H1 (cell line): ENCODE measurements at regions not wholly inside any gene's neighbourhood (a gene's known extent, or its start where the extent isn't known, plus 50 kb on each side); places are given as distances from the start of the nearest gene placed in this dataset.

ENCODE experiments used
- CTCF ChIA-PET: fragments of 300-600 bp; sonication (Branson Sonifier 250); formaldehyde crosslinking; loops from one replicate; lab custom pipeline; 2021; ENCODE audit not compliant: partially characterized antibody; lab: Charles Lee
- POLR2A ChIA-PET: fragments of 300-600 bp; sonication (Branson Sonifier 250); formaldehyde crosslinking; loops from one replicate; lab custom pipeline; 2021; ENCODE audit warnings: inconsistent platforms; ENCODE audit not compliant: partially characterized antibody; lab: Charles Lee
- DNase-seq, 2 experiments: peaks; one replicate each; pipeline versions ENCODE4 v3.0.0 to v3.0.0-alpha.2; 2010 to 2022; ENCODE audit warnings: low spot score in 2 of 2, low read depth in 1 of 2, mixed read lengths in 1 of 2
- FAIRE-seq: peaks from 2 replicates; lab custom pipeline; 2011; peaks lifted over from hg19 to GRCh38; lab: Jason Lieb, UNC
- H2AFZ ChIP-seq: 2 replicates; pipeline ENCODE4 v1.8.1; 2012; ENCODE audit warnings: low read length, inconsistent platforms
- H2AK5ac ChIP-seq: 2 replicates; pipeline ENCODE4 v1.6.1; 2013; ENCODE audit warnings: low read depth, low read length
- H2BK120ac ChIP-seq: replicated peaks from 2 replicates; pipeline ENCODE3; 2013; ENCODE audit warnings: low read depth, low read length, inconsistent platforms
- H2BK12ac ChIP-seq: 2 replicates; pipeline ENCODE4 v1.6.1; 2013; ENCODE audit warnings: low read depth, low read length
- H2BK15ac ChIP-seq: 2 replicates; pipeline ENCODE4 v1.6.1; 2013; ENCODE audit warnings: low read length
- H2BK20ac ChIP-seq: 2 replicates; pipeline ENCODE4 v1.6.1; 2013; ENCODE audit warnings: low read length
- H2BK5ac ChIP-seq: 2 replicates; pipeline ENCODE4 v1.6.1; 2013; ENCODE audit warnings: low read depth, low read length
- H3K14ac ChIP-seq: 2 replicates; pipeline ENCODE4 v1.6.1; 2013; ENCODE audit warnings: inconsistent platforms; ENCODE audit not compliant: insufficient read length
- H3K18ac ChIP-seq: 2 replicates; pipeline ENCODE4 v1.6.1; 2013; ENCODE audit warnings: low read length; ENCODE audit errors: extremely low read depth
- H3K23ac ChIP-seq: 2 replicates; pipeline ENCODE4 v1.6.1; 2013; ENCODE audit warnings: inconsistent platforms; ENCODE audit not compliant: insufficient read length
- H3K23me2 ChIP-seq: 2 replicates; pipeline ENCODE4 v1.6.1; 2013; ENCODE audit warnings: low read depth, low read length
- H3K27ac ChIP-seq: 2 replicates; pipeline ENCODE4 v1.6.1; 2011; ENCODE audit warnings: low read depth, low read length, inconsistent platforms
- H3K27me3 ChIP-seq, 4 experiments: replicated peaks in 1 of 4; 1 replicate in 1 of 4; 2 replicates in 3 of 4; pipeline versions ENCODE4 v1.6.1 to v1.8.1; 2011 to 2013; ENCODE audit warnings: low read length in 3 of 4, mild to moderate bottlenecking in 3 of 4, inconsistent platforms in 2 of 4, mixed read lengths in 2 of 4, moderate library complexity in 1 of 4; ENCODE audit not compliant: control insufficient read depth in 3 of 4, insufficient read depth in 3 of 4; ENCODE audit errors: extremely low read depth in 1 of 4
- H3K36me3 ChIP-seq, 4 experiments: 2 replicates each; pipeline versions ENCODE4 v1.6.1 to v1.8.1; 2011 to 2013; ENCODE audit warnings: mild to moderate bottlenecking in 4 of 4, low read length in 3 of 4, moderate library complexity in 2 of 4, control low read depth in 1 of 4, inconsistent platforms in 1 of 4; ENCODE audit not compliant: insufficient read depth in 4 of 4, control insufficient read depth in 2 of 4
- H3K4ac ChIP-seq: replicated peaks from 2 replicates; pipeline ENCODE3; 2013; ENCODE audit warnings: low read length, low read depth, mixed read lengths, inconsistent platforms; ENCODE audit not compliant: insufficient read length
- H3K4me1 ChIP-seq, 4 experiments: replicated peaks in 1 of 4; 1 replicate in 1 of 4; 2 replicates in 3 of 4; pipeline versions ENCODE4 v1.6.1 to v1.8.1; 2011 to 2013; ENCODE audit warnings: low read length in 3 of 4, inconsistent platforms in 2 of 4, mixed read lengths in 1 of 4; ENCODE audit not compliant: insufficient read depth in 4 of 4, control insufficient read depth in 3 of 4
- H3K4me2 ChIP-seq, 2 experiments: 2 replicates each; pipeline versions ENCODE4 v1.6.1 to v1.8.1; 2011 to 2013; ENCODE audit warnings: low read depth in 2 of 2, low read length in 2 of 2, control low read depth in 1 of 2, inconsistent platforms in 1 of 2, mild to moderate bottlenecking in 1 of 2; ENCODE audit not compliant: insufficient read depth in 1 of 2
- H3K4me3 ChIP-seq, 4 experiments: fragments of 200-600, 300-600 bp in 1 of 4; sonication (generic), shearing (Covaris generic), sonication (Bioruptor Twin) in 1 of 4; 2 replicates each; pipeline versions ENCODE4 v1.5.1 to v1.8.1; 2011 to 2016; ENCODE audit warnings: low read length in 4 of 4, low read depth in 3 of 4, control low read depth in 2 of 4, inconsistent platforms in 2 of 4, mild to moderate bottlenecking in 2 of 4, mixed read lengths in 1 of 4, moderate library complexity in 1 of 4; ENCODE audit not compliant: insufficient read depth in 2 of 4; ENCODE audit errors: extremely low read depth in 1 of 4
- H3K56ac ChIP-seq: replicated peaks from 2 replicates; pipeline ENCODE3; 2013; ENCODE audit warnings: low read depth, mild to moderate bottlenecking, mixed read lengths, low read length, inconsistent platforms; ENCODE audit not compliant: insufficient read length
- H3K79me1 ChIP-seq: 2 replicates; pipeline ENCODE4 v1.6.1; 2013; ENCODE audit warnings: low read depth, low read length, control low read depth
- H3K79me2 ChIP-seq, 2 experiments: 2 replicates each; pipeline versions ENCODE4 v1.6.1 to v1.8.1; 2012 to 2013; ENCODE audit warnings: low read length in 2 of 2, mild to moderate bottlenecking in 2 of 2, inconsistent platforms in 1 of 2; ENCODE audit not compliant: insufficient read depth in 2 of 2, control insufficient read depth in 1 of 2
- H3K9ac ChIP-seq, 4 experiments: replicated peaks in 1 of 4; 1 replicate in 1 of 4; 2 replicates in 3 of 4; pipeline versions ENCODE4 v1.6.1 to v1.8.1; 2011 to 2013; ENCODE audit warnings: low read depth in 3 of 4, low read length in 3 of 4, control low read depth in 2 of 4, mild to moderate bottlenecking in 2 of 4, moderate library complexity in 2 of 4, inconsistent platforms in 1 of 4; ENCODE audit errors: extremely low read depth in 1 of 4
- H3K9me3 ChIP-seq, 2 experiments: 2 replicates each; pipeline versions ENCODE4 v1.6.1 to v1.8.1; 2012 to 2013; ENCODE audit warnings: mild to moderate bottlenecking in 2 of 2, moderate library complexity in 2 of 2, control low read depth in 1 of 2, inconsistent platforms in 1 of 2, low read depth in 1 of 2, low read length in 1 of 2, mixed read lengths in 1 of 2; ENCODE audit not compliant: insufficient read depth in 2 of 2
- H4K20me1 ChIP-seq, 2 experiments: replicated peaks in 1 of 2; 2 replicates each; pipeline versions ENCODE3 to v1.8.1; 2011 to 2013; ENCODE audit warnings: inconsistent platforms in 2 of 2, low read length in 2 of 2, mild to moderate bottlenecking in 1 of 2; ENCODE audit not compliant: insufficient read depth in 2 of 2, control insufficient read depth in 1 of 2
- H4K5ac ChIP-seq: 2 replicates; pipeline ENCODE4 v1.6.1; 2013; ENCODE audit warnings: low read length, low read depth, mixed read lengths, inconsistent platforms; ENCODE audit not compliant: insufficient read length
- H4K8ac ChIP-seq: 2 replicates; pipeline ENCODE4 v1.8.0; 2013; ENCODE audit warnings: mild to moderate bottlenecking, moderate library complexity, low read length, inconsistent platforms; ENCODE audit not compliant: insufficient read depth; ENCODE audit errors: extremely low read depth
- H4K91ac ChIP-seq: replicated peaks from 2 replicates; pipeline ENCODE3; 2013; ENCODE audit warnings: low read length, mixed read lengths, inconsistent platforms; ENCODE audit not compliant: insufficient read length
- BRCA1 ChIP-seq: IDR thresholded peaks from 2 replicates; pipeline ENCODE4 v1.6.1; 2012; ENCODE audit warnings: low read depth, low read length, improper control_type of control experiment
- CBX8 ChIP-seq: fragments of 300-800, 300-1000 bp; sonication (generic); IDR thresholded peaks from 2 replicates; pipeline ENCODE4 v1.7.1; 2016; ENCODE audit warnings: low read depth, low read length, borderline replicate concordance
- CHD2 ChIP-seq: IDR thresholded peaks from 2 replicates; pipeline ENCODE4 v1.6.1; 2012; ENCODE audit warnings: low read length, improper control_type of control experiment
- CTBP2 ChIP-seq: IDR thresholded peaks from 2 replicates; pipeline ENCODE4 v1.7.0; 2011; ENCODE audit warnings: borderline replicate concordance, mild to moderate bottlenecking, moderate library complexity, mixed read lengths, low read length; ENCODE audit not compliant: insufficient read depth, insufficient read length
- EZH2 ChIP-seq: fragments of 200-600 bp; sonication (generic); IDR thresholded peaks from 2 replicates; pipeline ENCODE4 v1.7.1; 2012; ENCODE audit warnings: low read depth, mild to moderate bottlenecking, moderate library complexity, low read length, inconsistent platforms; ENCODE audit not compliant: severe bottlenecking
- HDAC6 ChIP-seq: IDR thresholded peaks from one replicate; pipeline ENCODE4 v1.7.1; 2012; ENCODE audit warnings: low read depth, mild to moderate bottlenecking, inconsistent platforms, low read length, moderate library complexity
- KDM1A ChIP-seq: fragments of 200-600, 300-600 bp; sonication (generic); IDR thresholded peaks from 2 replicates; pipeline ENCODE4 v1.7.1; 2016; ENCODE audit warnings: mild to moderate bottlenecking, low read length, borderline replicate concordance
- KDM5A ChIP-seq: fragments of 200-600 bp; IDR thresholded peaks from 2 replicates; pipeline ENCODE4 v1.7.1; 2012; ENCODE audit warnings: mild to moderate bottlenecking, low read length, inconsistent platforms, mixed read lengths
- POU5F1 ChIP-seq: IDR thresholded peaks from 2 replicates; pipeline ENCODE4 v1.6.1; 2011; ENCODE audit warnings: low read depth, mild to moderate bottlenecking, low read length, moderate library complexity
- RAD21 ChIP-seq, 2 experiments: IDR thresholded peaks in 1 of 2; conservative IDR thresholded peaks in 1 of 2; 2 replicates each; pipeline ENCODE4 v1.6.1; 2011; ENCODE audit warnings: low read depth in 2 of 2, low read length in 2 of 2, improper control_type of control experiment in 1 of 2, inconsistent platforms in 1 of 2, mild to moderate bottlenecking in 1 of 2, moderate library complexity in 1 of 2
- WGBS, 2 experiments: shearing (Covaris generic) in 1 of 2; methylation state at CpG; one replicate each; pipeline versions ENCODE4 v1.1.6 to v1.1.7; 2013 to 2015; ENCODE audit warnings: low lambda C conversion rate in 2 of 2, mixed read lengths in 2 of 2, inconsistent platforms in 1 of 2, low coverage in 1 of 2, missing lambda C conversion rate in 1 of 2; ENCODE audit not compliant: insufficient replicate concordance in 2 of 2, insufficient coverage in 1 of 2, insufficient read length in 1 of 2; ENCODE audit errors: extremely low coverage in 1 of 2, missing lambda C conversion rate in 1 of 2; 5-methylcytosine and 5-hydroxymethylcytosine counted together
- TF ChIP-seq, protein P1 (sequence below), 3 experiments: IDR thresholded peaks; 1 replicate in 2 of 3; 2 replicates in 1 of 3; pipeline versions ENCODE4 v1.5.1 to v1.6.1; 2011; ENCODE audit warnings: low read length in 3 of 3, mild to moderate bottlenecking in 3 of 3, inconsistent platforms in 2 of 3, low read depth in 1 of 3, moderate library complexity in 1 of 3; ENCODE audit not compliant: insufficient read depth in 1 of 3; ENCODE audit errors: control extremely low read depth in 1 of 3

DNA sequence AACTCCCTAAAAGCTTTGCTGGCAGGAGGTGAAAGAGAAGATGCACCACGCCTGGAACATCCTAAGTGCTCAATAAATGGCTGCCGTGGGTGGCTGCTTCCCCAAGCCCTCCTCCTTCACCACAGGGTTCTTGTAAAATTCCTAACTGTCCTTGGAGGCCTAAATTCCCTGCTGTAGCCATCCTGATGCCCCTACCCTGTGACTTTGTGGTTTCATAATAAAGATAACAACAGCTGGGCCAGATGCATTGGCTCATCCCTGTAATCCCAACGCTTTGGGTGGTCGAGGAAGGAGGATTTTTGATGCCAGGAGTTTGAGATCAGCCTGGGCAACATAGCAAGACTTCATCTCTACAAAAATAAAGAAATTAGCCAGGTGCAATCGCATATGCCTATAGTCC lies 341.8 kb downstream of the ANKRD30A start:
- Histone ChIP-seq H4K20me1 (no peaks in the 10 kb centered on the region), H3K4me2 (no peak overlapping the region), H4K5ac (no peak overlapping the region), H2AK5ac (no peak overlapping the region), H3K79me2 (no peaks in the 10 kb centered on the region), H3K36me3 (no peaks in the 10 kb centered on the region), H3K27ac (no peak overlapping the region), H3K79me1 (no peaks in the 10 kb centered on the region), H3K4me1 (no peaks in the 10 kb centered on the region), H4K91ac (no peak overlapping the region), H3K27me3 (no peaks in the 10 kb centered on the region), H2BK120ac (no peak overlapping the region), H2BK12ac (no peak overlapping the region), H3K9me3 (peaks cover 44 to 93% of the 10 kb centered on the region in 2 experiments), H3K18ac (no peak overlapping the region), H2BK20ac (no peak overlapping the region), H2AFZ (no peak overlapping the region), H3K56ac (no peak overlapping the region), H3K4me3 (no peak overlapping the region), H4K8ac (no peak overlapping the region), H2BK15ac (no peak overlapping the region), H3K4ac (no peak overlapping the region), H2BK5ac (no peak overlapping the region), H3K14ac (no peak overlapping the region), H3K9ac (no peak overlapping the region), H3K23ac (no peak overlapping the region), H3K23me2 (no peaks in the 10 kb centered on the region)
- WGBS, 2 experiments = 81% methylated on average over 5 of the region's 5 CpGs; no CpG with 5 or more reads in 1 of the 2 experiments
- DNase-seq (no peak), FAIRE-seq (no peak)
- POLR2A ChIA-PET = no interaction called here
- TF ChIP-seq CBX8 = no peak
- TF ChIP-seq KDM5A = no peak
- no peak for TF ChIP-seq CTBP2
- TF ChIP-seq POU5F1 = no peak
- no peak for TF ChIP-seq HDAC6
- TF ChIP-seq, protein P1, sequence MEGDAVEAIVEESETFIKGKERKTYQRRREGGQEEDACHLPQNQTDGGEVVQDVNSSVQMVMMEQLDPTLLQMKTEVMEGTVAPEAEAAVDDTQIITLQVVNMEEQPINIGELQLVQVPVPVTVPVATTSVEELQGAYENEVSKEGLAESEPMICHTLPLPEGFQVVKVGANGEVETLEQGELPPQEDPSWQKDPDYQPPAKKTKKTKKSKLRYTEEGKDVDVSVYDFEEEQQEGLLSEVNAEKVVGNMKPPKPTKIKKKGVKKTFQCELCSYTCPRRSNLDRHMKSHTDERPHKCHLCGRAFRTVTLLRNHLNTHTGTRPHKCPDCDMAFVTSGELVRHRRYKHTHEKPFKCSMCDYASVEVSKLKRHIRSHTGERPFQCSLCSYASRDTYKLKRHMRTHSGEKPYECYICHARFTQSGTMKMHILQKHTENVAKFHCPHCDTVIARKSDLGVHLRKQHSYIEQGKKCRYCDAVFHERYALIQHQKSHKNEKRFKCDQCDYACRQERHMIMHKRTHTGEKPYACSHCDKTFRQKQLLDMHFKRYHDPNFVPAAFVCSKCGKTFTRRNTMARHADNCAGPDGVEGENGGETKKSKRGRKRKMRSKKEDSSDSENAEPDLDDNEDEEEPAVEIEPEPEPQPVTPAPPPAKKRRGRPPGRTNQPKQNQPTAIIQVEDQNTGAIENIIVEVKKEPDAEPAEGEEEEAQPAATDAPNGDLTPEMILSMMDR (IDR thresholded peaks at IDR 0.05; ENCODE audit: control extremely low read depth in 1 of 3, insufficient read depth in 1 of 3, low read depth in 1 of 3, low read length in 3 of 3) = no peak
- TF ChIP-seq CHD2 = no peak
- no peak for TF ChIP-seq BRCA1
- TF ChIP-seq RAD21 (IDR thresholded peaks at IDR 0.05 in 1 of 2, conservative IDR thresholded peaks at IDR 0.05 in 1 of 2; ENCODE audit: low read depth in 2 of 2, low read length in 2 of 2) = no peak
- TF ChIP-seq KDM1A = no peak
- TF ChIP-seq EZH2 = no peak
- CTCF ChIA-PET = no interaction called here
